ENCODE measurements at regions not wholly inside any gene's neighbourhood (a gene's known extent, or its start where the extent isn't known, plus 50 kb on each side); places are given as distances from the start of the nearest gene placed in this dataset.

DNA sequence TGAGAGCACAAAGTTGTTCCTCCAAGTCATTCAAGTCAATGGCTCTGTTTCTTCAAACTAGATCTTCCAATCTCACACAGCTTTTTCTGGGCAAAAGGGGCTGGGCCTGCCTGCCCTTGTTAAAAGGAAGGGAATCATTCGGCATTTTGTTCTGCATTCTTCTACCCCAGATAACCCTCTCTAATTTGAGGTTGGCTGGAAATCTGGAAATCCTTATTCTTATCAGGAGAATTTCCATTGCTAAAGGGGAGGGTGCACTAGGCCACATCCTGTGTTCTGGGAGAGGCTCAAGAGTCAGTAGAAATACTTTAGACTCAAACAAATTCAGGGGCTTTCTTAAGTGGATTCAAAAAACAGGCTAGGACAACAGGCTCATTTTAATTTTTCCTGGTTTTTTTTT is 384.7 kb upstream of the ZNF462 start:
- TF ChIP-seq CTCF (IDR thresholded peaks at IDR 0.05; ENCODE audit: poor library complexity): no peak
- TF ChIP-seq EZH2phosphoT487 (IDR thresholded peaks at IDR 0.05; ENCODE audit: low read depth, severe bottlenecking, unreplicated experiment): no peak
- TF ChIP-seq EZH2 (IDR thresholded peaks at IDR 0.05; ENCODE audit: borderline replicate concordance): no peak

All from hepatocyte (in vitro differentiated cells).